ENCODE measurements at regions not wholly inside any gene's neighbourhood (a gene's known extent, or its start where the extent isn't known, plus 50 kb on each side); places are given as distances from the start of the nearest gene placed in this dataset.

- DNase-seq (ENCODE audit: low read depth), result no peak
Measured at GRCh38 chr2:7289697-7290096, 372.5 kb downstream of the RNF144A start.

DNA sequence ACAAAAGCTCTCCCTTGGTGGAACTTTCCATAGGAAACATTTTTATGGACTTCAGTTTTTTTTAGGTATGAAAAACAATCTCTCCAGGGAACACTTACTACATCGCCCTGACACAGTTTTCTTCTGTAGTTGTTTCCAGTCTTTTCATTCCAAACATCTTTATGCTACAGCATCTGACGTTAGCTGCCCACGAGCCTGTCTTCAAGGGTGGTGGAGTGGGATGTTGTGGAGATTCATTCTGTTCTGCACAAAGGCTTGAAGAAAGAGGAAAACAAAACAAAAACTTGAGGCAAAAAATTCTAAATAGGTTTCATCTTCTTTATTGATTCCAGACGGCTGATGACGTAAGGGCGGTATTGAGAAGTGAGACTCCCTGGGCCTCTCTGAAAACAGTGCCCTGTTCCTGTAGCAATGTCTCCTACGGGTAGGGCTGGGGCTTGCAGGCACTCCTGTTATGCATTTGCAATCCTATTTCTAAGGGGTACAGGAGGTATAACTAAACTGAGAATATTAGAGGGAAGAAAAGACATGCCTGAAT is 375.0 kb downstream of the RNF144A start:
- no peak for DNase-seq (ENCODE audit: low read depth)

DNA sequence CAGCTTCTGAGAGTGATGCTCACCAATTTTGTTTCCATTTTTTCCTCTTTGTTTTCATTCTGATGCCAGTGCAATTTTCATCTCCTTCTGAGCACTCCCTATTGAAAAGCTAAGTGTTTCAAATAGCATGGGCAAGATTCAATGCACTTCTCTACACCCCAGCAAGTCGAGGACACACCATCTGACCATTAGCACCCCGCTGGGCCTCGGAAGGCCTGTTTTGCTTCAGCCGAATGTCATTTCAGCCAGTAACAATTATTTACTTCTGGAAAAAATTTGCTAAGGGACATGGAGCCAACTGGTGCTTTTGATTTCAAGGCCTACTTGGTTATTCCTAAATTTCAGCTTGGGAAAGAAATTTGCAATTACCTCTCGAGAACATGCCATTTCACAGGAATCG is 392.4 kb downstream of the RNF144A start:
- DNase-seq (ENCODE audit: low read depth), result no peak

GRCh38 chr2:7324706-7325105 is 407.5 kb downstream of the RNF144A start:
- DNase-seq (ENCODE audit: low read depth), result no peak

DNA sequence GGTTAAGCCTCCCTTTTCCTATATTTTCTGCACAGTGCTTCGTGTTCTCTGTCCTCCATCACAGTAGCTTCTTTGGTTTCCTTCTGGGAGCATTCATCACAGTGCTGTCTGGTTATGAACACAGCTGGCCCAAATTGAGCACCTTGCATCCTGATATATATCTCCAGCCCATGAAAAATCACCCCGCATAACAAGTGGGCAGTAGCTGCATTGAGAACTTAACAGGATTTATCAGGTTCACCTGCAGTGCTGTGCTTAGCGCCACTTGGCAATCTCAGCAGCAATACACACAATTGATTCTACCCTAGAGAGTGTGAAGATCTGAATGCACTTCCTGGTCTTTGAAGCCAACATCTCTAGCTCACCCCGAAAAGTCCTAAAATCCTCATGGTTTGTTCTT is 408.0 kb downstream of the RNF144A start:
- DNase-seq (ENCODE audit: low read depth), result no peak

DNA sequence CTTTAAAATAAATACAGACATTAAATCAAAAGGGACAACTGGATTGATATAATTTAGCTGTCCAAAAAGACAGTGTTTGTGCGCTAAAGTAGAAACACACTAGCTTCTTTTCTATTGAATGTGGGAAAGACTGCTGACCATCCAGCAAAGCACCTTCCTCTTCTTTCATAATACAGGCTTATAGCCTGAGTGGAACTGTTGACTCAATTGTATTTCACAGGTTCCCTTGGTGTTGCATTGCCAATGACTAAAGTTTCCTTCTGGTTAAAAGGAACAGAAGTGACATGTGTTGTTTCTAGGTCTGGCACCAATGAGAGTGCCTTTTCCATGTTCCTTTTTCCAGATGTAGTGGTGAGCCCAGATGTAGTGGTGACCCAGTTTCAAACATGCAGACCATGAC is 412.3 kb downstream of the RNF144A start:
- DNase-seq (ENCODE audit: low read depth), result no peak

GRCh38 chr2:7333189-7333765 is 416.1 kb downstream of the RNF144A start:
- no peak for DNase-seq (ENCODE audit: low read depth)

DNA sequence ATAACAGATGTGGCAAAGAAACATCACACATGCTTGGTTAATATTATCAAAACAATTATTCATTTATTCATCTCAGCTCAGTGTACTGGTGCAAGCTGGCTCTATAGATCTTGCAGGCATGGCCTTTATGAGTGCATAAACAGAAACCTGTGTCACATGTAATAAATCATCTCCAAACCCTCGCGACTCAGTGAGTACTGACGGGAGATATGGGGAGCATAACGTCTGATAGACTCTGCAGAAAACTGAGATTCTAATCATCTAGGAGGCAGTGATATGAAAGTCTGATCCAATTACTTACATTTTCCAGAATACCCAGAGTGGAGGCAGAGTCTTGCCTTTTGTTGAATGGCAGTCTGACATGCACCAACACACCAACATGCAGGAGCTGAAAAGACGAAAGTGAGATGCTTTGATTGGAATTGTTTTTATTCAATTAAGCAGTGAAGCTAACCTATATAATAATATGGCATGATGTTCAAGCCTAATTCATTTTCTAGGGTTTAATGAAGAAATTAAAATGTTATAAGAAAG is 416.8 kb downstream of the RNF144A start:
- DNase-seq (ENCODE audit: low read depth), result no peak

DNA sequence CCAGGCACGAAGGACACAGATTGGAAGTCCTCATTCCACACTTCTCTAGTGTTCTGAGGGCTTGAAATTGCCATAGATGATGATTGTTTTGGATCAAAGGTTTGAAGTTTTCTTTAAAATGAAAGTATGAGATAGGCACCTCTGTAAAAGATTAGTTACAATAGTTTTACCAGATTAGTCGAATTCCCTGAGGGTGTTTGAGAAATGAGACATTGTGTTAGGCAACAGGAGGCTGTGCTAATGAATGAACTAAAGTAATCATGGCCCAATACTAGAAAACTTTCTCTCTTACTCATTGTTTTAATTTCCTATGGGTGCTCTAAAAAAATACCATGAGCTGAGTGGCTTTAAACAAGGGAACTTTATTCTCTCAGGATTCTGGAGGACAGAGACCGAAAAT is 421.7 kb downstream of the RNF144A start:
- DNase-seq (ENCODE audit: low read depth), result no peak

GRCh38 chr2:7346336-7346735 is 429.1 kb downstream of the RNF144A start:
- DNase-seq (ENCODE audit: low read depth), result no peak

DNA sequence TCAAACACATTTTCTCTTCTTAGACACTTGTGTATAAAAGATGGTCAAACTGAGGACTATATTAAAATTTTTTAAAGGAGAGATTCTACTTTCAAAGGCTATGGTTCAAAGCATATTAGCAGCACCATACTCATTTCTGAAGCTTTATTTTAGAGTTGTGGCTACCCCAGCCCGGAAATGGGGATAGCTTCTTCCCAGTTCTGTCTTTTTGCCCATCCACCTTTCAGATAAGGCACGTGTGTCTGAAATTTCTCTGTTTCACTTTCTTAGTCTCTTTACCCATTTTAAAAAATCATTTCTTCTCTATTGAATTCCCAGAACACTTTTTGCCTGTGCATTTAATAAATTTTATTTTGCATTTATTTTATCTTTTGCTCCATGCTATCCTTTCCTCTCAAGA is 431.5 kb downstream of the RNF144A start:
- no peak for DNase-seq (ENCODE audit: low read depth)

- no peak for DNase-seq (ENCODE audit: low read depth)
Measured at GRCh38 chr2:7352191-7352590, 435.0 kb downstream of the RNF144A start.

DNA sequence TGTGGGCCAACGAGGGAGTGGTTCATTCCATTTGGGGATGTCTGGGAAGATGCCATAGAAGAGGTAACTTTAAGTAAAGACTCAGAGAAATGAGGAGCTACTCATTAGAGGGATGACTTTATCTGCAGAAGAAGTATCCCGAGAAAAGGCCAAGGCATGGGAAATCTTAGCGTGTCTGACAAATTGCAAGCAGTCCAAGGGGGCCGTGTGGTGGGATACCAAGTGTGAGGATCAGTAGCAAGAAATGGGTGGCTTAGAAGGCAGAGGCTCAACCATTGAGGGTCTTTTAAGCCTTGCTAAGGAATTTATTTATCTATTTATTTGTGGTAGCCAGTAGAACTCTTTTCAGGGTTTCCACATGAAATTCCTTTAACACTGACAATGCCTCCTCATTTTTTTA is 436.4 kb downstream of the RNF144A start:
- DNase-seq (ENCODE audit: low read depth), result no peak

DNA sequence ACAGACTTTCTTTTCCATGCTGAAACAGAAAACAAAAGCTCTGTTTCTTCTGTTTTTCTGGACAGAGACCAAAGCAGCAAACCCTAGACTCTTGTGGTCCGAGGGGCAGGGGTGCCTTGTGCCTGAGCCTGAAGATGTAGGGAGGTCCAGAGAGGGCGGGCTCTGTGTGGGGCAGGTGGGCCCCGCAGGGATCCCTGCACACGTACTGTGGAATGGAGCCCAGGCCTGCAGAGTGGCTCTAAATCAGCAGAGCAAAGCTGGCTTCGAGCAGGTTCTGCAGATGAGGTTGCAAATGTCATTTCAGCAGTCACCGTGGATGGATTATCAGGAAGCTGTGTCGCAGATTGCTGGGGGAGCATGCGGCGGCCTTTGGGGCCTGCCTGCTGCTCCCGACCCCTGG is 438.6 kb downstream of the RNF144A start:
- DNase-seq (ENCODE audit: low read depth), result no peak

- DNase-seq (ENCODE audit: low read depth), result no peak
Measured at GRCh38 chr2:7356909-7357584, 439.8 kb downstream of the RNF144A start.

DNA sequence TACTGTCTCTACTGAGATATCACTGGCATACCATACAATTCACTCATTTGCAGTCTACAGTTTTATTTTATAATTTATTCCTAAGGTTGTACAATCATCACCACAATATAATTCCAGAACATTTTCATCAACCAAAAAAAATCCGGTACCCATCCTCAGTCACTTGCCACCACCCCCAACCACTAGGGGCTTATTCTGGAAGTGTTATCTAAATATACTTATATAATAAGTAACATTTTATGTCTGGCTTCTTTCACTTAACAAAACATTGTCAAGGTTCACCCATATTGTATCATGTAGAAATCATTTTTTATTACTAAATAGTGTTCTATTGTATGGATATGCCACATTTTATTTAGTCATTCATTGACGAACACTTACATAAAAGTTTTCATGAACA is 440.8 kb downstream of the RNF144A start:
- DNase-seq (ENCODE audit: low read depth), result no peak

DNA sequence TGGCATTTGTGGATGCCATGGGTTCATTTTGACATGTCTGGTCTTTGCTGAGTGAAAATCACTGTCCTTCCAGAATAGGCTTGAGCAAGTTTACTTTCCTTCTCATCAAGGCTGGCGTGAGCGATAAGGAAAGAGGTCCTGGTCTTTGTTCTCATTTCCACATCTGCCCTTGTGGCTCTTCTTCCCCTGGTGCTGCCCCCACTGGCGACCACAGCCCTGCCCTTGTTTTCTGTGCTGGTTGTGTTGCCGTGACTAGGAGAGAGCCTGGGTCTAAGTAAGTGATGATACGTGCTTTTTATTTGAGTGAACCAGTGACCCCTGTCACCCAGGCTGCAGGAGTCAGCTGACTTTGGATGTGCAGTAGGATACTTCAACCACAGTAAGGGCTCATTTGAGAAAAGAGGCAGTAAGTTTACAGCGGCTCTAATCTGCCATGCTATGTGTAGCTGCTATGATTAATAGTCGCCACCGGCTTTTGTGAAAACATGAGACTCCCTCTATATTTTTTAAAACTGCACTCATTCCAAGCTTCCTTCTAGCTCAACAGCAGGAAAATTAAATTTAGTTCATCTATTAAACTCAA is 441.7 kb downstream of the RNF144A start:
- no peak for DNase-seq (ENCODE audit: low read depth)

- DNase-seq (ENCODE audit: low read depth), result no peak
Measured at GRCh38 chr2:7363906-7364305, 446.7 kb downstream of the RNF144A start.

GRCh38 chr2:7368211-7368610 is 451.0 kb downstream of the RNF144A start:
- no peak for DNase-seq (ENCODE audit: low read depth)

- no peak for DNase-seq (ENCODE audit: low read depth)
Measured at GRCh38 chr2:7373156-7373555, 455.9 kb downstream of the RNF144A start.

DNA sequence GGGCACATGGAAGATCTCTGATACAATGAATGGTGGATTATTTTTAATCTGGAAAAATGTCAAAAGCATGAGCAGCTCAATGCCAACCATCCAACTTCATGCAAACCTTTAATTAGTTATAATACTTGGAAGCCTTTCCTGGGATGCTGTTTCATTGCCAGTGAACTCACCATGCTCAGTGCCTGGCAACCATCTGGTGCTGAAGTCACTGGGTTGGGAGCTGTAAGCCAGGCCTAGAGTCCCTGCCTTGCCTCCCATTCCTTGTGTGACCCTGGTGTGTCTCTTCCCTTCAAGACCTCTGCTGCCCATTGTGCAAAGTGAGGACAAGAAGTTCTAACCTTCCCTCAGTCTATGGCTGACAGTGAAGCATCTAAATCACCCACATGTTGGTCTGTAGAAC is 458.7 kb downstream of the RNF144A start:
- no peak for DNase-seq (ENCODE audit: low read depth)

- DNase-seq (ENCODE audit: low read depth), result no peak
Measured at GRCh38 chr2:7377916-7378569, 460.8 kb downstream of the RNF144A start.

DNA sequence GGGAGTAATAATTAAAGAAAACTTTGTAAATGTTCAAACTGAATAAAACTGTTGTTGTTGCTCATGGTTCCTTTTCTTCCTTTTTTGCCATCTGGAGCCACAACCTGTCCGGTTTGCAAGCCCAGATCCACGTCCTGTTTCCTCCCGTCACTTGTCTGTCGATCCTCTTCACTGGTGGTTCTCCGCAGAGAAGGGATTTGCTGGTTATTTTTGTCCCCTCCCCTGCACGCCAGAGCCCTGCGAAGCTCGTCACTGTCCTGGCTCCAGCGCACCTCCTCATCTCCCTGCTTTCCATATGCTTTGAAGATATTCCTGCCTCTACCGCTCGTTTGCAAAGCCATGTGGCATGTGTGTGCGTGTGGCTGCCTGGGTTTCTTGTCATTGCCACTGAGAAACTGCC is 461.4 kb downstream of the RNF144A start:
- no peak for DNase-seq (ENCODE audit: low read depth)
